Nephron (organoid): ENCODE measurements at regions not wholly inside any gene's neighbourhood (a gene's known extent, or its start where the extent isn't known, plus 50 kb on each side); places are given as distances from the start of the nearest gene placed in this dataset.
"Not testable (repeated sequence)": the region's sequence is repeated elsewhere in the genome, so short reads cannot be mapped to it uniquely, and the experiment has no call there.

Experiments used
- H3K27ac Mint-ChIP-seq, 3 experiments: 2 replicates each; pipeline ENCODE4 v1.8.0; 2020; ENCODE audit warnings: mixed read lengths in 3 of 3, mild to moderate bottlenecking in 2 of 3, moderate library complexity in 1 of 3
- H3K27me3 Mint-ChIP-seq: 2 replicates; pipeline ENCODE4 v1.8.0; 2021; ENCODE audit warnings: low read depth, mild to moderate bottlenecking, moderate library complexity, mixed read lengths
- H3K36me3 Mint-ChIP-seq: 2 replicates; pipeline ENCODE4 v1.8.0; 2020; ENCODE audit warnings: low read depth, mixed read lengths
- H3K4me1 Mint-ChIP-seq: 2 replicates; pipeline ENCODE4 v1.8.0; 2020; ENCODE audit warnings: mixed read lengths
- H3K4me3 Mint-ChIP-seq, 3 experiments: 2 replicates each; pipeline ENCODE4 v1.8.0; 2020; ENCODE audit warnings: mild to moderate bottlenecking in 3 of 3, mixed read lengths in 3 of 3, moderate library complexity in 2 of 3
- H3K9me3 Mint-ChIP-seq: 2 replicates; pipeline ENCODE4 v1.8.0; 2020; ENCODE audit warnings: mixed read lengths
- CTCF ChIP-seq, 3 experiments: fragments of 200-600 bp; sonication (generic); IDR thresholded peaks; one replicate each; pipeline ENCODE4 v1.5.0; 2021; ENCODE audit warnings: antibody characterized with exemption in 3 of 3; ENCODE audit not compliant: unreplicated experiment in 3 of 3

DNA sequence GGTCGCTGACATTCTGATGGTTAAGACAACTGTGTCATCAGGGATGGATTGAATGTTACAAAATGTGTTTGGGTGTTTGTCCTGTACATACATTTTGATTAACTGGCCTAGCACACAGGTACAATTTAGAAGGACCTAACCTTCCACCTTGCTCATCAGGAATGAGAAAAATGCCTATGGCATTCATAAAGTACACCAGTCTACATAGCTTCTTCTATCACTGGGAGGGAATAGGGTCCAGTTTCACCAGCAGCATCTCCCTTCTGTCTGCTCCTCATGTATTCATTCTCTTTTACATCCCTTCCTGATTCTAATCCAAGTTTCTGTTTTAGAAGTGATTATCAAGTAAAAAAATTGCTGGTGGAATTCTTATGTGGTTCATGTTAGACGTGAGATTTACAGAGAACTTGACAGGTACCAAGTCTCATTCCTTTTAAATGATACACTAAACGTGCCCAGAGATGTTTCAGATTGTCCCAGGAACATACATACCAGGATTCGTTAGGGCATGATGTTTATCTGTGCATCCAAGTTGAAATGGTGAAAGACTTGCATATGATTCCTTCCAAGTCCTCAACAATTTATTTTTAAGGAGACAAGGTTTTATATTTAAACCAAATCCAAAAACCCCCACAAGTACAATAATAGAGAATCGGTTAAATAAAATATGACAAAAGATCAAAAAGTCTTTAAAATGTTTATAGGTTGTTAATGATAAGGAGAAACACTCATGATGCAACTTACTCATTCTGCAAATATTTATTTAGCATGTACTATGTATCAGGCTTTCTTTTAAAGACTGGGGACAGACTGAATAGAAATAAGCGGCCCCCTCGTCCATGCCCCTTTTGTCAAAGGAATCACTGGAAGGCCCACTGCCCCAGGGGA lies 359.1 kb downstream of the ZNF674 start:
- Mint-ChIP-seq H3K4me3 (no peak overlapping the region), H3K27me3 (no peaks in the 10 kb centered on the region), H3K4me1 (peaks cover 19% of the 10 kb centered on the region), H3K36me3 (peaks cover 5% of the 10 kb centered on the region), H3K27ac (peak overlapping the region; percentile 79 to 91 (median 87)), H3K9me3 (peaks cover 5% of the 10 kb centered on the region)
- no peak for TF ChIP-seq CTCF (IDR thresholded peaks at IDR 0.05; ENCODE audit: unreplicated experiment in 3 of 3)

DNA sequence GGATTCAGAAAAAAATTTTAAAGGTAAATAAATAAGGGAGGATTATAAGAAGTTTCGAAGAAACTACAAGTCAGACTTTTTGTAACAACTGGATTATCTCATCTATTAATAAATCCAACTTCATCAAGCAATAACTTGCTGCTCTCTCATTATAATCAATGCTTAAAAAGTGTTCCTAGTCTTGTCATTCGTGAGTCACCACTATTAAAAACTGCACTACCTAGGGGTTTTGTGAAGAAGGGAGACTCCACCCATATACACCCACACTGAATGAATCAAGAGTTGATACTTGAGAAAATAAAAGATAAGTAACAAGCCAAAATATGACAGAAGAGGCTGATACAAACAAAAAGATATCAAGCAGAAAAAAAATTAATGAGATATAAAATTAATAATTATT lies 360.5 kb downstream of the ZNF674 start:
- no peak for TF ChIP-seq CTCF (IDR thresholded peaks at IDR 0.05; ENCODE audit: unreplicated experiment in 3 of 3)
- Mint-ChIP-seq H3K4me1 (peaks cover 19% of the 10 kb centered on the region), H3K9me3 (peaks cover 5% of the 10 kb centered on the region), H3K27me3 (no peaks in the 10 kb centered on the region), H3K27ac (peak overlapping the region; percentile 88 to 91 (median 90)), H3K36me3 (peaks cover 5% of the 10 kb centered on the region), H3K4me3 (no peak overlapping the region)

DNA sequence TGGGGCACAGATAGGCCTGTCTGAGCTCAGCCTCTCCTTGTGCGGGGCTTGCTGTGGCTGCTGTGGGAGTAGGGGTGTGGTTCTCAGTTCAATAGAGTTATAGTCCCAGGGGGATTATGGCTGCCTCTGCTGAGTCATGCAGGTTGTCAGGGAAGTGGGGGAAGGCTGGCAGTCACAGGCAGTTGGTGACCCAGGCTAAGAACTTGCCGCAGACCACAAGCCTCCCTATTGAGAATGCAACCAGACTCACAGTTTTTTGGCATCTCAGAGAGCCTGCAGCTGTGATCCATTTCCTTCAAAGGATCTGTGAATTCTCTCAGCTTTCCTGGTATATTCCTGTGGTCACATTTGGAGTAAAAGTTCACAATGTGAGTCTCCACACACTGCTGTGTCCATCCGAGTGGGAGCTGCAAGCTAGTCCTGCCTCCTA lies 364.9 kb downstream of the ZNF674 start:
- TF ChIP-seq CTCF (IDR thresholded peaks at IDR 0.05; ENCODE audit: unreplicated experiment in 3 of 3) = no peak
- no peaks in the 10 kb centered on the region for H3K27me3 Mint-ChIP-seq
- peaks cover 5% of the 10 kb centered on the region for H3K36me3 Mint-ChIP-seq
- H3K4me1 Mint-ChIP-seq = peaks cover 9% of the 10 kb centered on the region
- peak overlapping the region; percentile 59 to 83 (median 64) for H3K27ac Mint-ChIP-seq
- H3K4me3 Mint-ChIP-seq = no peak overlapping the region
- peaks cover 21% of the 10 kb centered on the region for H3K9me3 Mint-ChIP-seq

- no peak for TF ChIP-seq CTCF (IDR thresholded peaks at IDR 0.05; ENCODE audit: unreplicated experiment in 3 of 3)
- Mint-ChIP-seq H3K9me3 (peaks cover 23% of the 10 kb centered on the region), H3K27me3 (no peaks in the 10 kb centered on the region), H3K36me3 (peaks cover 5% of the 10 kb centered on the region), H3K27ac (peak overlapping the region in 2 of 3 experiments; percentile 64 to 83), H3K4me3 (no peak overlapping the region), H3K4me1 (peaks cover 7% of the 10 kb centered on the region)
Observed at GRCh38 chrX:46179748-46180147, 365.5 kb downstream of the ZNF674 start.

DNA sequence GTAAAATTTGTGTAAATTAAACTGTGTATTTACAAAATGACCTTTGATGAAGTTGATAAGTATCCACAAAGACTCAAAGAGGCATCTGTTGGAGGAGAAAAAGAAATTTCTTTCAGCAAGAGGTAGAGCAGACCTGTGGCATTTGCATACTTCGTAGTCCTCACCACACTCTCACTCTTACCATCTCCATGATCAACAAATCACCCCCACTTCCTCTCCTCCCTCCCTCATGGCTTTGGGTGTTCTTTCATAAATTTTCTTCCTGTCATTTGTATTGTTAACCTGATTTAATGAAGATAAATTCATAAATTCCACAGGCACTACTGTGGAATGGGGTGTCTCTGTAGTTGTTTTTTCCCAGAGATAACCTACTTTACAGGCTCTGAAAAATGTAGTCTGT lies 366.5 kb downstream of the ZNF674 start:
- Mint-ChIP-seq H3K4me1 (no peaks in the 10 kb centered on the region), H3K36me3 (peaks cover 5% of the 10 kb centered on the region), H3K9me3 (peaks cover 28% of the 10 kb centered on the region), H3K4me3 (no peak overlapping the region), H3K27ac (no peak overlapping the region), H3K27me3 (no peaks in the 10 kb centered on the region)
- no peak for TF ChIP-seq CTCF (IDR thresholded peaks at IDR 0.05; ENCODE audit: unreplicated experiment in 3 of 3)

DNA sequence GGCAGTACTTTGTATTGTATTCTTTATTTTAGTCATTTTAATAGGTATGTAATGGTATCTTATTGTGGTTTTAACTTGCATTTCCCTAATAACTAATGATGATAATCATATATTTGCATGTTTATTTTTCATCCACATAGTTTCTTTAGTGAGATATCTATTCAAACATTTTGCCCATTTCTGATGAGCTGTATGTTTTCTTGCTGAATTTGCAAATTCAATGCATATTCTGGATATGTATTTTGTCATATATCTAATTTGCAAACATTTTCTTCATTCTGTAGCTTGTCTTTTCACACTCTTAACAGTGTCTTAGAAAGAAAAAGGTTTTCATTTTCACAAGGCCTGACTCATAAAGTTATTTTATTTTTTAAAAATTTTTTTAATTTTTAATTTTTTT lies 372.1 kb downstream of the ZNF674 start:
- Mint-ChIP-seq H3K9me3 (peaks cover 29% of the 10 kb centered on the region), H3K4me1 (no peaks in the 10 kb centered on the region), H3K4me3 (no peak overlapping the region), H3K27me3 (no peaks in the 10 kb centered on the region), H3K36me3 (no peaks in the 10 kb centered on the region), H3K27ac (no peak overlapping the region)
- no peak for TF ChIP-seq CTCF (IDR thresholded peaks at IDR 0.05; ENCODE audit: unreplicated experiment in 3 of 3)

DNA sequence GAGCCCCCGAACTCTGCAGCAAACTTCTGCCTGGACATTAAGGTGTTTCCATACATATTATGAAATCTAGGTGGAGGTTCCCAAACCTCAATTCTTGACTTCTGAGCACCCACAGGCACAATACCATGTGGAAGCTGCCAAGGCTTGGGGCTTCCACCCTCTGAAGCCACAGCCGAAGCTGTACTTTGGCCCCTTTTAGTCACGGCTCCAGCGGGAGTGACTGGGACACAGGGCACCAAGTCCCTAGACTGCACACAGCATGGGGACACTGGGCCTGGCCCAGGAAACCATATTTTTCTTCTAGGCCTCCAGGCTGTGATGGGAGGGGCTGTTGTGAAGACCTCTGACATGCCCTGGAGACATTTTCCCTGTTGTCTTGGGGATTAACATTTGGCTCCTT lies 373.8 kb downstream of the ZNF674 start:
- not testable (repeated sequence) for H3K36me3 Mint-ChIP-seq, H3K27me3 Mint-ChIP-seq, H3K4me1 Mint-ChIP-seq, H3K4me3 Mint-ChIP-seq, H3K27ac Mint-ChIP-seq
- peaks cover 23% of the 10 kb centered on the region for H3K9me3 Mint-ChIP-seq
